ENCODE measurements at regions not wholly inside any gene's neighbourhood (a gene's known extent, or its start where the extent isn't known, plus 50 kb on each side); places are given as distances from the start of the nearest gene placed in this dataset.
A peak's percentile ranks its signal among the peaks of the same experiment; 100 is the strongest.

DNA sequence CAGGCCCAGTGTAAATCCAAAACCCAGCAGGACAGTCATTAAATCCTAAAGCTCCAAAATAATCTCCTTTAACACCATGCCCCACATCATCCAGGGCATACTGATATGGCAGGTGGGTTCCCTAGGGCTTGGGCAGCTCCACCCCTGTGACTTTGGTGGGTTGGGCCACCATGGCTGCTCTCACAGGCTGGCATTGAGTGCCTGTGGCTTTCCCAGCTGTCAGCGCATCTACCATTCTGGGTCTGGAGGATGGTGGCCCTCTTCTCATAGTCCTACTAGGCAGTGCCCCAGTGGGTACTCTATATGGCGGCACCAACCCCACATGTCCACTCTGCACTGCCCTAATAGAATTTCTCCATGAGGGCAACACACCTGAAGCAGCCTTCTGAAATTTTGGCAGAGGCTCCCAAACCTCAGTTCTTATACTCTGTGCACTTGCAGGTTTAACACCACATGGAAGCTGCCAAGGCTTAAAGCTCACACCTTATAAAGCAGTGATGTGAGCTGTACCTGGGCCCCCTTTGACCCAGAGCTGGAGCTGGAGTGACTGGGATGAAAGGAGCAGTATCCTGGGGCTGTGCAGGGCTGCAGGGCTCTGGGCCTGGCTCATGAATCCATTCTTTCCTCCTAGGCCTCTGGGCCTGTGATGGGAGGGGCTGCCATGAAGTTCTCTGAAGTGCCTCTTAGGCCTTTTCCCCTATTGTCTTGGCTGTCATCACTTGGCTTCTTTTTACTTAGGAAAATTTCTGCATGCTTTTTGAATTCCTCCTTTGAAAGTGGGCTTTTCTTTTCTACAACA lies 765.5 kb upstream of the EPHA7 start:
- 96 to 100% methylated on average over 2 of the region's 2 CpGs for WGBS, 2 donors
- TF ChIP-seq CTCF (IDR thresholded peaks at IDR 0.05; ENCODE audit: control extremely low read depth, extremely low read depth): no peak
- Histone ChIP-seq H3K4me1 (ENCODE audit: control insufficient read depth in 5 of 5, insufficient read depth in 5 of 5, low read length in 5 of 5) (no peaks in the 10 kb centered on the region), H3K9ac (ENCODE audit: insufficient read depth in 1 of 2, low read length in 2 of 2) (no peak overlapping the region), H3K9me3 (ENCODE audit: control insufficient read depth in 4 of 4, insufficient read depth in 3 of 4, low read length in 3 of 4) (peaks cover 0 to 6% (median 0%) of the 10 kb centered on the region in 4 donors), H3K36me3 (ENCODE audit: control insufficient read depth in 4 of 4, insufficient read depth in 4 of 4, low read length in 4 of 4) (no peaks in the 10 kb centered on the region), H3K4me3 (no peak overlapping the region), H3K27ac (ENCODE audit: low read depth in 1 of 2, low read length in 1 of 2) (no peak overlapping the region), H3K27me3 (ENCODE audit: control insufficient read depth in 3 of 3, insufficient read depth in 3 of 3, low read length in 2 of 3) (no peaks in the 10 kb centered on the region)
- DNase-seq (no peak), ATAC-seq (ENCODE audit: insufficient read depth, low FRiP score) (no peak)

DNA sequence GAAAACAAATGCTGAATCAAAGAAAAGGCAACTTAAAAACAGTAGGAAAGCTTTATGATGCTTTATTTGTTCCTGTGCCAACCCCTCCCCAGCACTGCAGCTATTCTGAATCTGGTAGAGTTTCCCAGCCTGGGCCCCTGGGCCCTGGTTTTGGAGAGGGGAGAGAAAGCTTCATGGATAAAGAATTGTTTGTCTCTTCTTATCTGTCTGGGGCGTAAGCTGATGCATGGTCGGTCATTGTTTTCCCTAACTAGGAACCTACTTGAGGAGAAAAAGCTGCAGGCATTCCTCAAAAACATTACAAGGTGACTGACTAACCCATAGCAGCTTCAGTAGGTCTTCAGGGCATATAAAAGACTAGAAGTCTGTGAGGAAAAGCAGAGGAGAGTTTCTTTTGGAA lies 758.1 kb upstream of the EPHA7 start:
- no peak overlapping the region for H3K4me3 ChIP-seq
- no peak for ATAC-seq (ENCODE audit: insufficient read depth, low FRiP score)

GRCh38 chr6:94175465-94175864 lies 756.1 kb upstream of the EPHA7 start:
- DNase-seq: no peak
- no peaks in the 10 kb centered on the region for H3K27me3 ChIP-seq (ENCODE audit: control insufficient read depth in 3 of 3, insufficient read depth in 3 of 3, low read length in 2 of 3)
- H3K9me3 ChIP-seq (ENCODE audit: control insufficient read depth in 4 of 4, insufficient read depth in 3 of 4, low read length in 3 of 4): no peaks in the 10 kb centered on the region
- H3K4me1 ChIP-seq (ENCODE audit: control insufficient read depth in 5 of 5, insufficient read depth in 5 of 5, low read length in 5 of 5): peaks cover 0 to 5% (median 0%) of the 10 kb centered on the region in 5 donors
- H3K27ac ChIP-seq (ENCODE audit: low read depth in 1 of 2, low read length in 1 of 2): no peak overlapping the region
- 66 to 79% methylated on average over 2 of the region's 2 CpGs for WGBS, 2 donors
- no peak for TF ChIP-seq CTCF (IDR thresholded peaks at IDR 0.05; ENCODE audit: control extremely low read depth, extremely low read depth)
- ATAC-seq (ENCODE audit: insufficient read depth, low FRiP score): no peak
- H3K36me3 ChIP-seq (ENCODE audit: control insufficient read depth in 4 of 4, insufficient read depth in 4 of 4, low read length in 4 of 4): no peaks in the 10 kb centered on the region
- no peak overlapping the region for H3K4me3 ChIP-seq
- H3K9ac ChIP-seq (ENCODE audit: insufficient read depth in 1 of 2, low read length in 2 of 2): no peak overlapping the region

More for the DNA sequence above, 758.1 kb upstream of the EPHA7 start:
- DNase-seq: peak in 2 of 3 donors; percentile 6 to 20
- no peak for TF ChIP-seq CTCF (IDR thresholded peaks at IDR 0.05; ENCODE audit: control extremely low read depth, extremely low read depth)
- Histone ChIP-seq H3K9ac (ENCODE audit: insufficient read depth in 1 of 2, low read length in 2 of 2) (no peak overlapping the region), H3K27ac (ENCODE audit: low read depth in 1 of 2, low read length in 1 of 2) (no peak overlapping the region), H3K27me3 (ENCODE audit: control insufficient read depth in 3 of 3, insufficient read depth in 3 of 3, low read length in 2 of 3) (no peaks in the 10 kb centered on the region), H3K36me3 (ENCODE audit: control insufficient read depth in 4 of 4, insufficient read depth in 4 of 4, low read length in 4 of 4) (no peaks in the 10 kb centered on the region), H3K9me3 (ENCODE audit: control insufficient read depth in 4 of 4, insufficient read depth in 3 of 4, low read length in 3 of 4) (no peaks in the 10 kb centered on the region), H3K4me1 (ENCODE audit: control insufficient read depth in 5 of 5, insufficient read depth in 5 of 5, low read length in 5 of 5) (peaks cover 0 to 5% (median 0%) of the 10 kb centered on the region in 5 donors)
- WGBS, 2 donors: 42% methylated on average over 2 of the region's 2 CpGs
